GM23248 (cell line): ENCODE measurements at regions not wholly inside any gene's neighbourhood (a gene's known extent, or its start where the extent isn't known, plus 50 kb on each side); places are given as distances from the start of the nearest gene placed in this dataset.

Experiments
- EZH2 ChIP-seq: fragments of 200-600 bp; sonication (generic); IDR thresholded peaks from 2 replicates; pipeline ENCODE4 v1.6.1; 2018; ENCODE audit warnings: antibody characterized with exemption, mild to moderate bottlenecking; ENCODE audit not compliant: insufficient read depth, poor library complexity, severe bottlenecking
- EZH2phosphoT487 ChIP-seq: fragments of 200-600 bp; sonication (generic); IDR thresholded peaks from 2 replicates; pipeline ENCODE4 v1.6.1; 2018; ENCODE audit warnings: antibody characterized with exemption, moderate library complexity, mild to moderate bottlenecking, low read depth; ENCODE audit not compliant: insufficient read depth

DNA sequence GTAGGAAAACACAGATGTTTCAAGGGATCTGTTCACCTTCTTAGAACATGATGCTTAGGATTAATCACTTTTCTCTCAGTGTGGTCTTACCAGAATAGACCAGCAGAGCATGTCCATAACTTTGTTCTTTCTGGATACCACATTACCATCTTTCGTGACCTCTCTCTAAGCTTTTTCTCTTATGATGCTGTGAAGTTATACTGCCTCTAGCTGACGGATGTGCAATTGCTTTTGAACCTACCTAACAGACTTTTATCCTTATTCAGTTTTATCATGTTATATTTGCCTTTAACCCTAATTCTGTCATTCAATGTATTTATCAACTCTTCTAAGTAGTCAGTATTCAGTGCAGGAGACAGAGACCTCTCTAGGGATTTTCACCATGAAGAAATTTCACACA, 246.7 kb downstream of the DACT1 start:
- TF ChIP-seq EZH2 (no peak), EZH2phosphoT487 (no peak)
